Heart left ventricle (tissue), 13 donors: ENCODE measurements at regions not wholly inside any gene's neighbourhood (a gene's known extent, or its start where the extent isn't known, plus 50 kb on each side); places are given as distances from the start of the nearest gene placed in this dataset.

Experiments
- POLR2A ChIP-seq, 2 donors: fragments of 450-650 bp; IDR thresholded peaks; one replicate each; pipeline ENCODE4 v1.6.1; 2017; ENCODE audit warnings: antibody characterized with exemption in 2 of 2, mild to moderate bottlenecking in 2 of 2, moderate library complexity in 2 of 2
- TF ChIP-seq, protein P1 (sequence below), 12 donors: fragments of 200-600 bp; sonication (generic) in 4 of 12; IDR thresholded peaks; one replicate each; pipeline versions ENCODE4 v1.5.0 to v1.8.0; 2018 to 2022; ENCODE audit warnings: antibody characterized with exemption in 12 of 12, mild to moderate bottlenecking in 5 of 12
- donor health status: ischemic (EF 13 %, LVEDD 7.1; RV severe dilation, severe dysfunction).
- donor health status: DM: no; HTN: yes; CAD: no.
- donor health status: DM: no; HTN: no; CAD: no.
- donor health status: ischemic (EF 25% LVEDD 6.9; RV normal size, moderate dysfunction).
- donor health status: ischemic (EF 25% LVEDD 5.7; RV mildly dilated, moderate dysfunction).
- donor health status: ischemic (EF 35%, LVEDD 5.7; RV mildly dilated, moderate dysfunction).
- donor health status: nonischemic (EF 11% LVEDD 7.7; RV severe dilation, severe dysfunction).
- donor health status: DM: yes; HTN: yes; CAD: no.
- donor health status: PGD.
- donor health status: ischemic (EF 29% LVEDD 5.4; RV normal size, mild dysfunction).
- donor health status: nonischemic (EF 23%, LVEDD 6.1; RV moderate dilation, normal function).

DNA sequence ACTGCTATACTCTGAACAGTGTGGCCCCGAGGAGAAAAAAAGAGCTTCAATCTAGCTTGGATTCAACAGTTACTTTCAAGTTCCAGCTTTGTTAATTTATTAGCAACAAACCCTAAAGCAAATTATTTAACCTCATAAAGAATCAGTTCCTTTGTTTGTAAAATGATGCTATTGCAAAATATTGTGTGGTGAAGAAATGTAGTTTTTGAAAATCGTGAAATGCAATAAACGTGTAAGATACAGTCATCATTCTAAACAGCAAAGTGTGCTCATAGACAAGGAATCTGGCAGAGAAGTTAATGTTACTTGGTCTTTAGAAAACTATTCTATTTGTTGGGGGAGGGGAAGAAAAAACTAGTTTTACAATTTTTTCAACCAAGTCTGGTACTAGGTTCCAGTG is 297.6 kb upstream of the ADGRL4 start:
- TF ChIP-seq, protein P1, sequence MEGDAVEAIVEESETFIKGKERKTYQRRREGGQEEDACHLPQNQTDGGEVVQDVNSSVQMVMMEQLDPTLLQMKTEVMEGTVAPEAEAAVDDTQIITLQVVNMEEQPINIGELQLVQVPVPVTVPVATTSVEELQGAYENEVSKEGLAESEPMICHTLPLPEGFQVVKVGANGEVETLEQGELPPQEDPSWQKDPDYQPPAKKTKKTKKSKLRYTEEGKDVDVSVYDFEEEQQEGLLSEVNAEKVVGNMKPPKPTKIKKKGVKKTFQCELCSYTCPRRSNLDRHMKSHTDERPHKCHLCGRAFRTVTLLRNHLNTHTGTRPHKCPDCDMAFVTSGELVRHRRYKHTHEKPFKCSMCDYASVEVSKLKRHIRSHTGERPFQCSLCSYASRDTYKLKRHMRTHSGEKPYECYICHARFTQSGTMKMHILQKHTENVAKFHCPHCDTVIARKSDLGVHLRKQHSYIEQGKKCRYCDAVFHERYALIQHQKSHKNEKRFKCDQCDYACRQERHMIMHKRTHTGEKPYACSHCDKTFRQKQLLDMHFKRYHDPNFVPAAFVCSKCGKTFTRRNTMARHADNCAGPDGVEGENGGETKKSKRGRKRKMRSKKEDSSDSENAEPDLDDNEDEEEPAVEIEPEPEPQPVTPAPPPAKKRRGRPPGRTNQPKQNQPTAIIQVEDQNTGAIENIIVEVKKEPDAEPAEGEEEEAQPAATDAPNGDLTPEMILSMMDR (IDR thresholded peaks at IDR 0.05), result no peak
- no peak for TF ChIP-seq POLR2A (IDR thresholded peaks at IDR 0.05)
